B cell (primary cell): ENCODE measurements at regions not wholly inside any gene's neighbourhood (a gene's known extent, or its start where the extent isn't known, plus 50 kb on each side); places are given as distances from the start of the nearest gene placed in this dataset.

ENCODE experiments used
- CTCF ChIP-seq: fragments of 200-600 bp; IDR thresholded peaks from one replicate; pipeline ENCODE4 v1.8.0; 2022; ENCODE audit warnings: antibody characterized with exemption, mild to moderate bottlenecking
- EZH2 ChIP-seq: IDR thresholded peaks from 2 replicates; pipeline ENCODE4 v1.6.1; 2012; ENCODE audit warnings: borderline replicate concordance, low read depth, mild to moderate bottlenecking, moderate library complexity, low read length; ENCODE audit not compliant: insufficient read depth, poor library complexity, severe bottlenecking

DNA sequence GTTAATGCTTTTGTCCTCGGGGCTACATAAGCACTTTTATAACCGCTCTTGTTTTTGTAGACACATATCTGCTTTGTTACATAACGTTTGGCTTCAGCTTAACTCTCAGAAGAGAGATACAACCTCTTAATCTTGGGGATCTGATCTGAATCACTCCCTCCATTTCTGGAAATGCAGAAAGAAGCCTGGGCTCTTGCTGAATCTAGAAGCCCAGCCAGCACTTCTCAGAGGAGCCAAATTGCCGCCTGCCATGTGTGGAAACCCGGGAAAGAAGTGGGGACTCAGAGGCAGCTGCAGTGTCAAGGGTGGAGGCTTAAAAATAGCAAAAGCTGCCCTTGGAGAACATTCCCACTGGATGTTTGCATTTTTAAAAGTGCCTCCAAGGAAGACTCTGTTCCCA lies 69.3 kb upstream of the LDB2 start:
- TF ChIP-seq EZH2 (no peak), CTCF (no peak)
